Transverse colon (tissue), 4 donors: ENCODE measurements at regions not wholly inside any gene's neighbourhood (a gene's known extent, or its start where the extent isn't known, plus 50 kb on each side); places are given as distances from the start of the nearest gene placed in this dataset.

Source experiments
- POLR2A ChIP-seq: fragments of 450-650 bp; IDR thresholded peaks from one replicate; pipeline ENCODE4 v1.6.1; 2016; ENCODE audit warnings: antibody characterized with exemption, mild to moderate bottlenecking, moderate library complexity
- POLR2AphosphoS5 ChIP-seq, 3 donors: sonication (generic); formaldehyde crosslinking; IDR thresholded peaks; one replicate each; pipeline ENCODE4 v1.6.1; 2016; ENCODE audit warnings: antibody characterized with exemption in 3 of 3
- TF ChIP-seq, protein P1 (sequence below), 5 experiments: fragments of 200-600 bp in 3 of 5; fragments of 450-650 bp in 2 of 5; sonication (generic) in 3 of 5; IDR thresholded peaks; 1 replicate in 2 of 5; 2 replicates in 3 of 5; pipeline ENCODE4 v1.5.1; 2016 to 2017; ENCODE audit warnings: antibody characterized with exemption in 5 of 5, inconsistent platforms in 3 of 5, mild to moderate bottlenecking in 2 of 5, moderate library complexity in 1 of 5

DNA sequence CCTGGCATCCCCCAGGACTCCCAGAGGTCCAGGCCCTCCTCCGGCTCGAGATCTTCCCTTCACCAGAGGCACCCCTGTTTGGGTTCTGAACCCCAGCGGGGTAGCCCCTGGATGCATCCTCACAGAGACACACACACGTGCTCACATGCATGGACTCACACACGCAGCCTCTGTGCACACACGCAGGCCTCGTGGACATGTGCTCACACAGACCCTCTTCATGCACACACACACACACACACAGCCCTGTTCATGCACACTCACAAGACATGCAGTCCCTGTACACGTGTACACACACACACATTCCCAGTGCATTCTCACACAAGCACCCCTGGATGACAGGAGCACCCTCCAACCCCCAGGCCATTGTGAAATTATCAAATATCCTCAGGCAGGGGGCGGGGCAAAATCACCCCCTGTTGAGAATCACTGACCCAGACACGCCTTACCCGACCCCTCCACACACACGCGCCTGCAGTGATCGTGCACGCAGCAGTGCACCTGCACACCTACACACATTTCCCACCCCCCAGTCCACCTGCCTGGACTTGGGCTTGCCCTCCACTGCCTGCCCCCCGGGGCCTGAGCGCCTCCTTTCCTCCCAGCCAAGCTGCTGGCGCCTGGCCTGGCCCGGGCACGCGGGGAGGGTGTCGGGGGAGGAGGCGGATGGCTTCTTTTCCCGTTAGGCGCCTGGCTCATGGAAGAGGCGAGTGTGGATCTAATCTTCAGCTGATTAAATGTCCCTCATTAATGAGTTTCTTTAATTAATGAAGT is 62.6 kb downstream of the ENGASE start:
- TF ChIP-seq POLR2AphosphoS5 (IDR thresholded peaks at IDR 0.05) (no peak), POLR2A (no peak)
- TF ChIP-seq, protein P1, sequence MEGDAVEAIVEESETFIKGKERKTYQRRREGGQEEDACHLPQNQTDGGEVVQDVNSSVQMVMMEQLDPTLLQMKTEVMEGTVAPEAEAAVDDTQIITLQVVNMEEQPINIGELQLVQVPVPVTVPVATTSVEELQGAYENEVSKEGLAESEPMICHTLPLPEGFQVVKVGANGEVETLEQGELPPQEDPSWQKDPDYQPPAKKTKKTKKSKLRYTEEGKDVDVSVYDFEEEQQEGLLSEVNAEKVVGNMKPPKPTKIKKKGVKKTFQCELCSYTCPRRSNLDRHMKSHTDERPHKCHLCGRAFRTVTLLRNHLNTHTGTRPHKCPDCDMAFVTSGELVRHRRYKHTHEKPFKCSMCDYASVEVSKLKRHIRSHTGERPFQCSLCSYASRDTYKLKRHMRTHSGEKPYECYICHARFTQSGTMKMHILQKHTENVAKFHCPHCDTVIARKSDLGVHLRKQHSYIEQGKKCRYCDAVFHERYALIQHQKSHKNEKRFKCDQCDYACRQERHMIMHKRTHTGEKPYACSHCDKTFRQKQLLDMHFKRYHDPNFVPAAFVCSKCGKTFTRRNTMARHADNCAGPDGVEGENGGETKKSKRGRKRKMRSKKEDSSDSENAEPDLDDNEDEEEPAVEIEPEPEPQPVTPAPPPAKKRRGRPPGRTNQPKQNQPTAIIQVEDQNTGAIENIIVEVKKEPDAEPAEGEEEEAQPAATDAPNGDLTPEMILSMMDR (IDR thresholded peaks at IDR 0.05) = no peak
